Neural cell (in vitro differentiated cells): ENCODE measurements at regions not wholly inside any gene's neighbourhood (a gene's known extent, or its start where the extent isn't known, plus 50 kb on each side); places are given as distances from the start of the nearest gene placed in this dataset.
"Not testable (repeated sequence)": the region's sequence is repeated elsewhere in the genome, so short reads cannot be mapped to it uniquely, and the experiment has no call there.

Experiments used
- H2AFZ ChIP-seq: fragments of 200-600, 300-800 bp; sonication (generic), shearing (Covaris generic); 2 replicates; pipeline ENCODE4 v1.6.0; 2014; ENCODE audit warnings: low read depth, mild to moderate bottlenecking, antibody characterized with exemption, low read length, moderate library complexity
- H3F3A ChIP-seq: fragments of 200-600 bp; shearing (Covaris generic); 2 replicates; pipeline ENCODE4 v1.6.1; 2016; ENCODE audit warnings: mild to moderate bottlenecking, moderate library complexity, mixed read lengths, antibody characterized with exemption, low read length; ENCODE audit not compliant: insufficient read depth, poor library complexity, severe bottlenecking
- H3K27ac ChIP-seq: fragments of 200-600, 300-800 bp; sonication (generic), shearing (Covaris generic); 2 replicates; pipeline ENCODE4 v1.5.1; 2014; ENCODE audit warnings: mild to moderate bottlenecking, low read length, moderate library complexity
- H3K27me3 ChIP-seq: fragments of 300-800, 200-600 bp; sonication (generic), shearing (Covaris generic); 2 replicates; pipeline ENCODE4 v1.6.0; 2014; ENCODE audit warnings: mild to moderate bottlenecking, low read depth, low read length, moderate library complexity; ENCODE audit not compliant: insufficient read depth
- H3K36me3 ChIP-seq: fragments of 300-800, 200-600 bp; sonication (generic), shearing (Covaris generic); 2 replicates; pipeline ENCODE4 v1.5.1; 2014; ENCODE audit warnings: mild to moderate bottlenecking, antibody characterized with exemption, low read length, moderate library complexity; ENCODE audit not compliant: insufficient read depth
- H3K4me2 ChIP-seq: fragments of 300-800, 200-600 bp; sonication (generic), shearing (Covaris generic); 2 replicates; pipeline ENCODE4 v1.6.0; 2014; ENCODE audit warnings: mild to moderate bottlenecking, low read length
- H3K4me3 ChIP-seq: fragments of 300-800, 200-600 bp; sonication (generic), shearing (Covaris generic); 2 replicates; pipeline ENCODE4 v1.5.1; 2014; ENCODE audit warnings: mild to moderate bottlenecking, low read length, moderate library complexity
- H3K79me2 ChIP-seq: fragments of 200-600 bp; shearing (Covaris generic); replicated peaks from 2 replicates; pipeline ENCODE4 v1.6.0; 2014; ENCODE audit warnings: mild to moderate bottlenecking, low read length, moderate library complexity; ENCODE audit not compliant: insufficient read depth
- H3K9ac ChIP-seq: fragments of 300-800, 200-600 bp; sonication (generic), shearing (Covaris generic); 2 replicates; pipeline ENCODE4 v1.6.1; 2016; ENCODE audit warnings: mild to moderate bottlenecking, low read length, mixed read lengths
- H3K9me2 ChIP-seq: fragments of 200-600 bp; shearing (Covaris generic); 2 replicates; pipeline ENCODE4 v1.6.1; 2016; ENCODE audit warnings: mild to moderate bottlenecking, low read length, mixed read lengths; ENCODE audit not compliant: insufficient read depth
- H3K9me3 ChIP-seq: fragments of 200-600, 300-800 bp; sonication (generic), shearing (Covaris generic); 2 replicates; pipeline ENCODE4 v1.6.1; 2016; ENCODE audit warnings: mild to moderate bottlenecking, mixed run types, low read length, moderate library complexity, mixed read lengths
- H4K20me1 ChIP-seq: fragments of 200-600 bp; shearing (Covaris generic); 2 replicates; pipeline ENCODE4 v1.6.1; 2016; ENCODE audit warnings: mild to moderate bottlenecking, mixed run types; ENCODE audit not compliant: insufficient read depth
- CTCF ChIP-seq: fragments of 450-650 bp; IDR thresholded peaks from 2 replicates; pipeline ENCODE4 v1.5.1; 2014; ENCODE audit warnings: antibody characterized with exemption, mild to moderate bottlenecking, moderate library complexity; ENCODE audit not compliant: poor library complexity, severe bottlenecking
- EZH2 ChIP-seq: fragments of 200-600, 300-800 bp; shearing (Covaris generic), sonication (generic); IDR thresholded peaks from 2 replicates; pipeline ENCODE4 v1.6.1; 2014; ENCODE audit warnings: antibody characterized with exemption, low read length, borderline replicate concordance, mild to moderate bottlenecking; ENCODE audit not compliant: insufficient read depth, poor library complexity, severe bottlenecking
- POLR2AphosphoS5 ChIP-seq: IDR thresholded peaks from 2 replicates; pipeline ENCODE4 v1.6.1; 2012
- REST ChIP-seq: IDR thresholded peaks from 2 replicates; pipeline ENCODE4 v1.6.1; 2012; ENCODE audit warnings: borderline replicate concordance
- SMC3 ChIP-seq: fragments of 450-650 bp; conservative IDR thresholded peaks from 2 replicates; pipeline ENCODE4 v1.6.1; 2014; ENCODE audit warnings: antibody characterized with exemption, mild to moderate bottlenecking, moderate library complexity; ENCODE audit not compliant: poor library complexity
- TAF1 ChIP-seq: IDR thresholded peaks from 2 replicates; pipeline ENCODE4 v1.6.1; 2012; ENCODE audit warnings: low read depth

GRCh38 chr4:121583396-121583795, 113.4 kb downstream of the ANXA5 start:
- H3K9me3 ChIP-seq = no peaks in the 10 kb centered on the region
- H2AFZ ChIP-seq = no peak overlapping the region
- H3K27ac ChIP-seq = no peak overlapping the region
- no peaks in the 10 kb centered on the region for H3K9me2 ChIP-seq
- no peaks in the 10 kb centered on the region for H3F3A ChIP-seq
- H3K9ac ChIP-seq = no peak overlapping the region
- no peak for TF ChIP-seq REST
- TF ChIP-seq SMC3 = no peak
- TF ChIP-seq TAF1 = no peak
- H4K20me1 ChIP-seq = no peaks in the 10 kb centered on the region
- no peaks in the 10 kb centered on the region for H3K79me2 ChIP-seq
- H3K27me3 ChIP-seq = no peaks in the 10 kb centered on the region
- H3K4me2 ChIP-seq = no peak overlapping the region
- no peaks in the 10 kb centered on the region for H3K36me3 ChIP-seq
- no peak overlapping the region for H3K4me3 ChIP-seq

DNA sequence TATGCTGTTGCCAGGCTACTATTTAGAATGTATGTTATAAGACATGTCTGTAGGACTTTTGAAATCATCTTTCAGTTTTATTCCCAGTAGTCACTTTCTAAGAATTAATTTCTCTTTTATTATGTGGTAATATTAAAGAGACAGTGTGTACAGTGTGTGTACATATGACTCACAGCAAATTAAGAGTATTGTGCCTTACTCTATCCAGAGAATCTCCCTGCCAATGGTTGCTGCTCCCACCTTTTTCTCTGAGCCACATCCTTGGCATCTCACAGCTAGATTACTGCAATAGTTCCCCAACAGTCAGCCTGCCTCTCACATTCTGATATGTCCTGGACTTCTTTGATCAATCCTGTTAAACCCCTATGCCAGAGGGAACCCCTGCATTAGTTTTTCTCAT, 114.5 kb downstream of the ANXA5 start:
- H3K9ac ChIP-seq = no peak overlapping the region
- no peaks in the 10 kb centered on the region for H4K20me1 ChIP-seq
- H3K27me3 ChIP-seq = no peaks in the 10 kb centered on the region
- no peaks in the 10 kb centered on the region for H3K36me3 ChIP-seq
- H3K4me3 ChIP-seq = no peak overlapping the region
- TF ChIP-seq CTCF = no peak
- TF ChIP-seq EZH2 = no peak
- no peak for TF ChIP-seq POLR2AphosphoS5
- no peak overlapping the region for H3K27ac ChIP-seq
- H2AFZ ChIP-seq = no peak overlapping the region
- H3K9me2 ChIP-seq = no peaks in the 10 kb centered on the region
- no peaks in the 10 kb centered on the region for H3K9me3 ChIP-seq
- no peaks in the 10 kb centered on the region for H3F3A ChIP-seq
- H3K79me2 ChIP-seq = no peaks in the 10 kb centered on the region
- H3K4me2 ChIP-seq = no peak overlapping the region

DNA sequence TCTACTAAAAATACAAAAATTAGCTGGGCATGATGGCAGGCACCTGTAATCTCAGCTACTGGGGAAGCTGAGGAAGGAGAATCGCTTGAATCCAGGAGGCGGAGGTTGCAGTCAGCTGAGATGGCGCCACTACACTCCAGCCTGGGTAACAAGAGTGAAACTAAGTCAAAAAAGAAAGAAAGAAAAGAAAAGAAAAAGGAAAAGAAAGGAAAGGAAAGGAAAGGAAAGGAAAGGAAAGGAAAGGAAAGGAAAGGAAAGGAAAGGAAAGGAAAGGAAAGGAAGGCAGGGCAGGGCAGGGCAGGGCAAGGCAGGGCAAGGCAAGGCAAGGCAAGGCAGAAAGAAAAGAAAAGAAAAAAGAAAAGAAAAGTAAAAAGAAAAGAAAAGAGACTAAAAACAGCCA, 121.4 kb downstream of the ANXA5 start:
- not testable (repeated sequence) for H3K36me3 ChIP-seq, H3K27ac ChIP-seq, H3K9me2 ChIP-seq, H2AFZ ChIP-seq, H3K4me3 ChIP-seq, H4K20me1 ChIP-seq, H3K9me3 ChIP-seq, H3K27me3 ChIP-seq, H3K79me2 ChIP-seq, H3K9ac ChIP-seq, H3K4me2 ChIP-seq, H3F3A ChIP-seq
